HuH-7 (cell line): ENCODE measurements at regions not wholly inside any gene's neighbourhood (a gene's known extent, or its start where the extent isn't known, plus 50 kb on each side); places are given as distances from the start of the nearest gene placed in this dataset.
A peak's percentile ranks its signal among the peaks of the same experiment; 100 is the strongest.
"Not testable (repeated sequence)": the region's sequence is repeated elsewhere in the genome, so short reads cannot be mapped to it uniquely, and the experiment has no call there.

Experiments used
- DNase-seq: peaks from one replicate; pipeline ENCODE4 v3.0.0; 2011; ENCODE audit warnings: low spot score

DNA sequence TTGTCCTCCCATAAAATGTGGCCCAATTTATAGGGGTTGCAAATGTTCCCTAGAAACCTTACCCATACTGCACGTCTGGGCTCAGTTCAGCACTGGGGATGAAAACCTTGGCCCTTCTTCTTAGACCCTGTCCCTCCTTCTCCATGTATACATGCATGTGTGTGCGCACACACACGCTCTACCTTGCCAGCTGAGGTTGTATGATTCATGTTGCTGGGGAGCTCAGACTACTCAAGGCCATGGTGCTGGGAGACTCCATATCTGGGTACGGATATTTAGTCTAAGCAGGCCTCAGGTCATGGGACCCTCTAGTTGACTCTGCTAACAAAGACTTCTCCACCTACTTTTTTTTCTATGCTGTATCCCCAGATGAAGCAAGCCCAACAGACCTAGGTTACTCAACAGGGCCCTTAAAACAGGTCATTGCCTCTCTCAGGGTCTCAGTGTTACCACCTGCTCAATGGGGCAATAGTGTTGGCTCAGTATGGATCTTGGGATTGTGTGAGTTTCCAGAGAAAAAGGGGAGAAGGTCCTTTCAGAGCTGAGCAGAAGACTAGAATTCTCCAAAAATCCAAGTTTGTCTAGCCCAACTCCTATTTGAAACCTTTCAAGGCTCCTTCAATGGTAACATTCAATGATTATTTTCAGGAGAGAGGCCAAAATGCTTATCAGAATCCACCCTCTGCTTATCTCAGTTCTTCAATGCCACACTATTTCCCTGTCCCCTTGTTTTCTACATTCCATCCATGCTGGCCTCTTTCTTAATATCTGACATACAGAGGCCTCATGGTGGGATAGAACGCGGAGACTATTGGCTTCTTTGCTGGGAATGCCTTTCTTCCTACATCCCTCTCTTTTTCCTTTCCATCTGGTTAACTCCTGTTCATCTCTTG is 123.6 kb upstream of the PITX1 start:
- no peak for DNase-seq

DNA sequence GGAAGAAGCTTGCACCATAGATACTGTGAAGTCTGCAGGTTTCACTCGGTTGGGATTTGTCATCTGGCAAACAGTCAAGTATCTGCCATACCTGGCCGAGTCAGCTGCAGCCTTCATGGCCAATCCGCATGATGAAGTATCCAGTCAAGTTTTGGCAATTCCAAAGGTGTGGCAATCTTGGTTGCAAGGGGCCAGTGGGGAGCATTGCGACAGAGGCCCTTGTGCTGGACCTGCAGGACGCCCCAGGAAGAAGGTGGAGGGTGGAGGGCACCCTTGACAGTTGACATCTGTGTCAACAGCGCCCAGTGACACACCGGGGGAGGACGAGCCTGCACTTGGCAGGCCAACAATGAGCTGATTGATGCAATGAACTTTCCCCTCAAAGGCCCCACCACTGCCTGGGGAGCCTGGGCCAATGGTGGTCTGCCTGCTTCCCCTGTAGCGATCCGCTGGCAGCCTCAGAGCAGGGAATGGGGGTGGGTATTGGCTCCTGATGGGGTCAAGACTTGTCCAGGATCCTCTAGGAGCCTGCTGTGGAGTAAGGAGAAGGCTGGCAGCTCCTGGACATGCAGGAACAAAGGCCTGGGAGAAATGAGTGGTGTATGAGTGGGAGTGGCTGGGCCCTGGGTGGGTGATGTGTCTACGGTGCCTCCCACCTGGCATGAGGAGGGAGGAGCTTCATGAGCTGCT is 122.8 kb upstream of the PITX1 start:
- peak; percentile 19 for DNase-seq

DNA sequence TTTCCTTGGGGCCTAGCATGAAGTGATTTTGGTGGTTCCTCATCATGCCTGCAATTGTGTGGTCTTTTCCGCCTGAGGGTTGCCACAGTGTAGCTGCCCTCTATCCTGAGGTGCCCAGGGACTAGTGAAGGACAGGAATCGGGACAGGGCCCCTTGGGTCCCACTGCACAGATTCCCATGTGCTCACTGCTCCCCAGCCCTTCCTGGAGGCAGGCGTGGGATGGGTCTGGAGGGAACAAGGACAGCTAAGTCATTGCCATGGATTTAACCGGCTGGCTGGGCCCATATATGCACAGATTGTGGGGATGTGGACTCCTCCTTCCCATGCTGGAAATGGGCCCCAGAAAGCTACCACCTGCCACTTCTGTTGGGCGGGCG is 122.3 kb upstream of the PITX1 start:
- no peak for DNase-seq

DNA sequence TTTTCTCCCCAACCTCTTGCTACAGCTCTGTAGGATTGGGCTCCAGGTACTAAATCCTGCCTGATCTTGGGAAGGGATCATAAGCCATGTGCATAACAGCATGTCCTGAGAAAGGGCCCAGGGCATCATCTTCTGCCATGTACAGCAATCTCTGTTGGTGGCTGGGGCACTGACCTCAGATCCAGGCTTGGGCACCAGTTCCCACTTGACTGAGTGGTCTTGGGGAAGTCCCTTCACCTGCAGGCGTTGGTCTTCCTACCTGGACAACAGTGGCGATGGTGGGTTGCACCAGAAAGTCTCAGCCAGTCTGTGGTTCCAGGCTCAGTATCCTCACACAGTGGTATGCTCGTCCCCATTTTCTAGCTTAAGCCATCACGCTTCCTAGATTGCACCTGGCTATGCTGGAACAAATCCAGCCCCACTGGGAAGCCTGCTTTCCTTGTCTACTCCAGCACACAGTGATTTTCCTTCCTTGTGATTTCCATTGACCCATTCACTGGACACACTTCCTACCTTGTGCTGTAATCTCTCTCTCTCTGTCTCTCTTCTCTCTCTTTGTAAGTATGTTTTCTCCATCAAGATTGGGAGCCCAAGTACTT is 121.7 kb upstream of the PITX1 start:
- no peak for DNase-seq

DNA sequence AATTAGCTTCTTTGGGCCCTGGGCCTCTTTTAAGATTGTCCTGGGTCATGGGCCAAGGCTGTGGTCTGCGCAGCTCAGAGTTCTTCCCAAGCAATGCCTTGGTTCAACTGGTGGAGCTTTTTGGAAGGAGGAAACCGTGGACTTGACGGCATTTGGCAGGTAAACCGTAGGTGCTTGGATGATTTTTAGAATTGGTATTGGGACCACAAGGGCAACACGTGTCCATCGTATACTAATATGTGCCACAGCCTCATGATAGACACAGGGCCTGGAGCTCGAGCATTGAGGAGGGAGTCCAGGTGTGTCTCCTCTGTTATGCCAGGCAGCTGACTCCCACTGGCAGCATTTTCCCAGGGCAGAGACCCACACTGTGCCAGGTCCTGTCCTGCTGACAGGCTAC is 120.9 kb upstream of the PITX1 start:
- no peak for DNase-seq

DNA sequence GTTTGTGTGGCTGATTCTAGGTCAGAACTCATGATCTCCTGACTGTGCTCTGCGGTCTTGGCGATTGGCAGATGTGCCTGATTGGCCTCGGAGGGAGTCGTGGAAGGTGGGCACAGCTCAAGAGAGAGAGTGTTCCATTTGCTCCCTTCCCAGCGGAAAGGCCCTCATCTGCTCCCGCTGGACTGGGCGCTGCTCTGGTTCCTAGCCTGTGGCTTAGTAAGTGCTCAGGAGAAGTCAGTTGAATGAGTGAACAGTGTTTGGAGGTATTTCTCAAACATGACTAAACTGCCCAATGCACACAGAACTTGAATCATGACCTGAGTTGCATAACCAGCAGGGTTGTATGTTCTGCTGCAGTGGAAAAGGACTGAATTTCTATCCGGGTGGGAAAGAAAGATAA is 120.2 kb upstream of the PITX1 start:
- DNase-seq = no peak

DNA sequence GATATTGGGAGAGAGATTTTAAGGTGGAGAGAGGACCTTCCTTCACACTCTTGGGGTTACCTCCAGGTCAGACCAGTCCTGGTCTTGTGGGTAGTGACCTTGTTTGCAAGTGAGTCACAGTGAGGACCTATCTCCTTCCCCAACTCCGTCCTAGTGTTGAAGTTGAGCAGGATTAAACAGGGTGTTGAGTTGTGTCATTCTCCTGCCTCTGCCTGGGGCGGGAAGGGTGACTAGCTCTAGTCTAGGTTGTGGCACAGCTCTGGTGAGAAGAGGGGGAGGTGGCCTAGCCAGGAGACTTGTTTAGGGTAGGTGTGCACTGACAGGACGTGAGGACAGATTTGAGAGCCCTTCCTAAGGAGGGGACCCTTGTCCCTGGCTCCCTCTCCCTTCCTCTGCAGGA is 119.6 kb upstream of the PITX1 start:
- no peak for DNase-seq

DNA sequence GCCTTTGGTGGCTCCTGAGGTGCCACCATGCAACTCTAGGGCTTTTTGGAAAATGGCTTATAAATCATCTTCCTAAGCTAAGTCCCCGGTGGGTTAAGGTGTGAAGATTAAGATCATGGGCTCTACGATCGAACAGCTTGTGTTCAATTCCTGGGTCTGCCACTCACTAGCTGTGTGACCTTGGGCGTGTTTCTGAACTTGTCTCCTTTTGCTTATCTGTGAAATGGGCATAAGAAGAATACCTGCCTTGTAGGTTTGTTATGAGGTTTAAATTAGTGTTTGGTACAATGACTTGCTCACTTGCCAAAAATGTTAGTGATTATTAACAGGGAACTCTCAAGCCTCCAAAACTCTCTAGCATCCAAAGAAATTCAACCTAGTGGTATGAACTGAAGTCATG is 119.2 kb upstream of the PITX1 start:
- no peak for DNase-seq

DNA sequence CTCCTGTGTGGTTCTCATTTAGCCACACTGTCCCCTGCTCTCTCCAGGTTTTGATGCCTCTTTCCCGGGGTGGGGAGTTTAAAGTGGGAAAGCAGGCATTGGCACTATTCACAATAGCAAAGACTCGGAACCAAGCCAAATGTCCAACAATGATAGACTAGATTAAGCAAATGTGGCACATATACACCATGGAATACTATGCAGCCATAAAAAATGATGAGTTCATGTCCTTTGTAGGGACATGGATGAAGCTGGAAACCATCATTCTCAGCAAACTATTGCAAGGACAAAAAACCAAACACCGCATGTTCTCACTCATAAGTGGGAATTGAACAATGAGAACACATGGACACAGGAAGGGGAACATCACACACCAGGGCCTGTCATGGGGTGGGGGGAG is 117.6 kb upstream of the PITX1 start:
- not testable (repeated sequence) for DNase-seq

DNA sequence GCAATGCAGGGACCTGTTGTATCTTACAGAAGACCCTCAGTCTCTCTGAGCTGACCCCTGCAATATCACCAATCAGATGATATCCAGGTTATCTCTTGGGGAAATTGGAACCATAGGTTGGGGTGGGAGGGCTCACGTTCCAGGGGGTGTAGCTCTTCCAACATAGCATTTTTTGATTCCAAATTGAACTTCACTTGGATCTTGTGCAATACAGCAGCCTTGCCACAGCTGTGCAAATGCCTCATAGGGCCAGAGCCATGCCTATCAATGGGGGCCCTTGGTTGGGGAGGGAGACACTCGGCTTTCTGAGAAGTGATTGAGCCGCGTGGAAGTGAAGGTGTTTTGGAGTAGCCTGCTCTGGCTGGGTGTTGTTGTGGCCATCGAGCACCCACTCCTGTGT is 117.2 kb upstream of the PITX1 start:
- no peak for DNase-seq

DNA sequence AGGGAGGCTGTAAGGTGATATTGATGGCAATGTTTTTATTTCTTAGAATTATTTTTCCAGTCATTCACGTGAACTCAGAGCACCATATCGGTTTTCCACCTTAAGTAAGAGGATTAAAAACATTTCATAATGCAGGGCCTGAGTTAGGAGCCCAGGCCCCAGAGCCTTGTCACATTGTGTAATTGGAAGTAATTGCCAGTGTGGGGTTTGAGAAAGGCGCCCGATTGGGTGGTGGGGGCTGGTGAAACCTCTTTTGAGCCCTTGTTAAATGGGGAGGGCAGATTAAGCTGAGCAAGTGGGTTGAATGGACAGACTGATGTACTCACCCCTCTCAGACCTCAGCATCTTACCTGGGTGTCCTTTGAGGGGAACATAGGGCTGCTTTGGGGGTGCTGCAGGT is 116.7 kb upstream of the PITX1 start:
- DNase-seq = no peak

DNA sequence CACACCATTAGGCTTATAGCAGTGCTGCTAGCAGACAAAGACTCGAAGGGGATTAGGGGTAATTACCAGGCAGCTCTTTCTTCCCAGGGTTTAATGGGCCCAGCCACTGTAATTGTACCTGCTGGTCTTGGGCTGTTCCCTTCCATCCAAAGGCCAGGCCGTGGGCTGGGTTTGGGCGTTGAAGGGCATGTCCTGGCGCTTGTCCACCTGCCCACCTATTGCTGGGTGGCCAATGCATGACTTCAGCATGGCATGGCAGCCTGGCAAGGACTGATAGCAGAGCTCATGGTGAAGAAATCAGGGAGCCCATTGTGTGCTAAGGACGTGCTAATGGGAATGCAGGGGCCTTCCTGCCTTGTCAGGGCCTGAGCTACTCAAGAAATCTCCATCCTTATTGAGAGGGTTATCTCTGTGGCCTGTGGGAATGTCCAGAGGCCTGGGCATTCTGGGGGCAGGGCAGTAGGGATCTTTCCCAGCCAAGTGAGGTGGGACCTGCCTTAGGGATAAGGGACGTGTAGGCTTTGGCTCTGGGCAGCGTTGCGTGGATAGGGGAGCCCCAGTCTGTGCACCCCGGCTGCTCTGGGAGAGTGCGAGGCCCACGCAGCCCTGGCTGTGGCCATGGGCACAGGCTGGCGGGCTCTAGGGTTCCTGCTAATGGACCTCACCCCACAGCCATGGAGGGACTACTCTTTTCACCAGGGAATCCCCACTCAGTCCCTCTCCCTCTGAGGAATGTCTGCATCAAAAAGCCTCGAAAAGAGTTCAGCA is 116.1 kb upstream of the PITX1 start:
- DNase-seq = no peak

DNA sequence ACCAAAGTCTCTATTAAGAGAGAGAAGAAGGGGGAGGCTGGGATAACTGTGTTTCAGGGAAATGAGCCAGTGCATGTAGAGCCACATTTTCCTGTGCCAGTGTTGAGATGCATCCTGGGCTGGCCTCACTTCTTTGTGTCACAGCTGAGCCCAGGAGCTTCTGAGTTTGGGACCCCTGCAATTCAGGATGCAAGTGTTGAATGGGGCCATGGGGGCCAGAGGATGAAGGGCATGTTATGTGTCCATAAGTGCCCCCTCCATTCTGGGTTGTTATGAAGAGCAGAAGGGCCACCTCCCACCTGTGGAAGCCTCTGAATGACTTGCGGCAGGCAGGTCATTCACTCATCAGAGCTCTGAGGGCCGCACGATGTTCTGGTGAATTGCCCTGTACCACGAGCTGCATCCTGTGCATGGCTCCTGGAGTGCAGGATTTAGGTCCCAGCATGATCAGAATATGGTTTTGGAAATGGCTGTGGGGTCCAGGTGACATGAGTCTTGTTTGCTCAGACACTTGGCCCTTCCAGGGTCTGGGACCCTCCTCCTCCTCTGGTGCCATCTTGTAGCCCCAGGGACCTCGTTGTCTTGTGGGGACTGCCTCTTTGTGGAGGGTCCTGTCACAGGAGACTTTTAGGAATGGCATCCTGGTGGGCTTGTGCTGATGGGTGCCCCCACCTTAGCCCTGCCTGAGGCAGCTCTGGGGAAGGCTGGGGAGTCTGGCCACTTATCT is 115.4 kb upstream of the PITX1 start:
- DNase-seq = no peak

DNA sequence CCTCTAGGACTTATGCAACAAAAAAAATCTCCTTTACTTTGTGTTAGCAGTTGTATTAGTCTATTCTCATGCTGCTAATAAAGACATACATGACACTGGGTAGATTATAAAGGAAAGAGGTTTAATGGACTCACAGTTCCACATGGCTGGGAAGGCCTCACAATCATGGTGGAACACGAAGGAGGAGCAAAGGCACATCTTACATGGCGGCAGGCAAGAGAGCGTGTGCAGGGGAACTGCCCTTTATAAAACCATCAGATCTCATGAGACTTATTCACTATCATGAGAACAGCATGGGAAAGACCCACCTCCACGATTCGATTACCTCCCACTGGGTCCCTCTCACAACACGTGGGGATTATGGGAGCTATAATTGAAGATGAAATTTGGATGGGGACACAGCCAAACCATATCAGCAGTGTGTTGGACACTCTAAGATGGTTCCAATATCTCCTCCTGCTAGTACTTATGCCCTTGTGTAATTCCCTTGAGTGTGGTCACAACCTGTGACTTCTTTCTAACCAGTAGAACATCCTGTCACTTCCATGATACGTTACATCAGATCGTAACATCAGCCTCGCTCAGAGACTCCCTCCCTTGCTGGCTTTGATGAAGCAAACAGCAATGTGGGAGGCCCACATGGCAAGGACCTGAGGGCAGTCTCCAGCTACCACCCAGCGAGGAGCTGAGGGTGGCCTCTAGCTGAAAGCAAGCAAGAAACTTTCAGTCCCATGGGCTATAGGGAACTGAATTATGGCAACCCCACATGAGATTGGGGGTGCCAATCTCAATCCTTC is 113.5 kb upstream of the PITX1 start:
- DNase-seq = no peak

DNA sequence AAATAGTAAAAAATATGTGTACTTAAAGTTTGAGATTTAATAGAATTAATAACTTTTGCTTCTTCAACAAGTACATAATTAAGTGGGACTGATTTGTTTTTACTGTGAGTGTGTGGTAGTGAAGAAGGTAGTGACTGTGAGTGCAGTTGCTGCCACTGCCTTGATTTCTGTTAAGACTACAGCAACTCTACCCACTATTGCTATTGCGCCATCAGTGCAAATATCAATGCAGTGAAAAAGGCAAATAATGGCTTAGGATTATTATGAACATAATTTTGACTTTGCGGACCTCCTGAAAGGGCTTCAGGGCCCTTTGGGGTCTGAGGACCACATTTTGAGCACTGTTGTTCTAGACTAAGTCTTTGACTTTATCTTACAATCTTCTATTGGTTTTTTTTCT is 112.0 kb upstream of the PITX1 start:
- peak; percentile 26 for DNase-seq

DNA sequence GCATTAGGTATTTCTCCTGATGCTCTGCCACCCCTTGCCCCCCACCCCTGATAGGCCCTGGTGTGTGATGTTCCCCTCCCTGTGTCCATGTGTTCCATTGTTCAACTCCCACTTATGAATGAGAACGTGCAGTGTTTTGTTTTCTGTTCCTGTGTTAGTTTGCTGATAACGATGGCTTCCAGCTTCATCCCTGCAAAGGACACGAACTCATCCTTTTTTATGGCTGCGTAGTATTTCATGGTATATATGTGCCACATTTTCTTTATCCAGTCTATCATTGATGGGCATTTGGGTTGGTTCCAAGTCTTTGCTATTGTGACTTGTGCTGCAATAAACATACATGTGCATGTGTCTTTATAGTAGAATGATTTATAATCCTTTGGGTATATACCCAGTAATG is 109.7 kb upstream of the PITX1 start:
- DNase-seq = not testable (repeated sequence)

DNA sequence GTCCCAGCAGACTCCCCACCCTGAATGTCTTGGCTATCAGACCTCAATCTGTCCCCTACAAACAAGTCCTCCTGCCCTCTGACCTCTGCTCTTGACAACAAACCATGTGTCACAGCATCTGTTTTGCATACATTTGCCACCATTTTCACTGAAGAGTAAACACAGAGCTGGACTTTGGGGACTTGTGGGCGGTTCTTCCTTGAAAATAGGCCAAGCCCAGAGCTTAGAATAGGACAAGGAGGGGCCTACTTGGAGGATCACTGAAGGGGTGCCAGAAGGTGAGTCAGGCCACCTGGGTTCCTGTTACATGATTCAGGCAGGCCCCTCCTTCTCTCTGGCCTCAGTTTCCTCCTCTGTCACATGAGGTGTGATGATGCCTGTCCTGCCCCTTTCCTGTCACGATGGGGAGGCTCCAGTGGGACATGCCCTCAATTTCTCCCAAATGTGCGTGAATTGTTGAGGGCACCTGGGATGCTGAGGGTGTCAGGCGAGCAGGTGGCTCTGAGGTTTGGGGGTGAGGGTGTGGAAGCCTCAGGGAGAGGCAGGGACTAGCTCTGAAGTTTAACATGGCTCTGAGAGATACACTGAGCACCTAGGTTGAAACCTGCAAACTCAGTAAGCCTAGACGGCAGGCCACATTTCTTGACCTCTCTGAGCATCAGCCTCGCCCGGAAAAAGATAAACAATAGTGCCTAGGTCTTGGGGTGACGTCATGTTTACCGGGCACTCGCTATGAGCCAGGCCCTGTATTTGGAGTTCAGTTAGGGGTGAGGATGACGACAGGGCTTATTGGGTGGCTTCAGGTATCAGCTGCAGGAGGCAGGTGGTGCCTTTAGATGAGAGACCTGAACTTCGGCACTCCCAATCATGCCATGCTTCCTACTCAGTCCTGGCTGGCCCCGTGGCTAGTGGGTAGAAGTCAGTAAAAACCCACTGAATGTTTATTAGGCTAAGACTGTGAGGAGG is 107.6 kb upstream of the PITX1 start:
- no peak for DNase-seq

DNA sequence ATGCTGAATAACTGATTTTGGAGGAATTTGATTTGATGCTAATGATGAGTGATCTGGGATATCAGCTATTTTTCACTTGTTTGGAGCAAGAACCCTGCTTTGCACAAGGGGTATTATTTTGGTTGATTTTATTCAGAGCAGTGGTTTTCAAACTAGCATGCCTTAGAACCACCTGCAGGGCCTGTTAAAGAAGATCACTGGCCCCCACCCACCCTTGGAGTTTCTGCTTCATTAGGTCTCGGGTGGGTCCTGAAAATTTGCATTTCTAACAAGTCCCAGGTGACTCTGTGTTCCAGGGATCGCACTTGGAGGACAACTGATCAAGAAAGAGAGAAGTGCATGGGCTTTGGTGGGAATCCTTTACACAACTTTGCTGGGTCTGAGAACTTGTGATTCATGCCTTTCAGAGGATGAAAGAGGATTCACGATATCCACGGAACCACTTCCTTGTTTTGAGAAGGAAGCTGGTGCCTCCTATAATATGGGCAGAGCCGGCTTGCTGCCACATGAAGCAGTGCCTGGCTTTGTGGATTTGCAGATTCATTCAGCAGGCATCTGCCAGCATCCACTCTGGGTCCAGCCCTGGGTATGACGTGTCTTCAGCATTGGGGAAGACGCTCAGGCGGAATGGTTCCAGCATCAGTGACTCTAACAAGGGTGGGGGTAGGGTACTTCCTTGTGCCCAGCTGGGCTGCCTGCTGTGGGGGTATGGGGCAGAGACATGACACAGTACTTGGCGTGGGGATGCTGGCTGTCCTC is 106.6 kb upstream of the PITX1 start:
- DNase-seq = no peak
